Natural killer cell (primary cell): ENCODE measurements at regions not wholly inside any gene's neighbourhood (a gene's known extent, or its start where the extent isn't known, plus 50 kb on each side); places are given as distances from the start of the nearest gene placed in this dataset.

ENCODE experiments used
- ATAC-seq, 3 donors: fragments of 150-1000 bp in 2 of 3; fragments of 200-7000 bp in 1 of 3; cut with Tn5 transposase; 1 replicate in 1 of 3; 2 replicates in 2 of 3; pipeline ENCODE4 v1.10.0; 2021; ENCODE audit warnings: mild to moderate bottlenecking in 2 of 3, moderate library complexity in 2 of 3
- DNase-seq, 2 donors: peaks; one replicate each; pipeline versions ENCODE4 v3.0.0 to v3.0.0-alpha.2; 2013 to 2021; ENCODE audit warnings: mixed read lengths in 1 of 2
- H3K27ac ChIP-seq: one replicate; pipeline ENCODE4 v1.5.1; 2013; ENCODE audit warnings: mild to moderate bottlenecking, low read length
- H3K27me3 ChIP-seq: one replicate; pipeline ENCODE4 v1.6.1; 2013; ENCODE audit warnings: low read length; ENCODE audit not compliant: control insufficient read depth, insufficient read depth
- H3K36me3 ChIP-seq: one replicate; pipeline ENCODE4 v1.6.1; 2013; ENCODE audit warnings: low read length; ENCODE audit not compliant: control insufficient read depth, insufficient read depth
- H3K4me1 ChIP-seq: one replicate; pipeline ENCODE4 v1.6.1; 2013; ENCODE audit warnings: low read length; ENCODE audit not compliant: control insufficient read depth, insufficient read depth
- H3K4me3 ChIP-seq: one replicate; pipeline ENCODE4 v1.5.1; 2013; ENCODE audit warnings: low read length
- H3K9me3 ChIP-seq: one replicate; pipeline ENCODE4 v1.6.1; 2013; ENCODE audit warnings: low read length; ENCODE audit not compliant: control insufficient read depth, insufficient read depth
- H3K27ac Mint-ChIP-seq, 2 donors: one replicate each; pipeline ENCODE4 v1.8.0; 2022; ENCODE audit warnings: mild to moderate bottlenecking in 2 of 2, mixed read lengths in 2 of 2, moderate library complexity in 1 of 2
- H3K27me3 Mint-ChIP-seq, 2 donors: one replicate each; pipeline ENCODE4 v1.8.0; 2022; ENCODE audit warnings: low read depth in 2 of 2, mixed read lengths in 2 of 2
- H3K36me3 Mint-ChIP-seq: one replicate; pipeline ENCODE4 v1.8.0; 2022; ENCODE audit warnings: mixed read lengths
- H3K4me1 Mint-ChIP-seq, 2 donors: one replicate each; pipeline ENCODE4 v1.8.0; 2022; ENCODE audit warnings: mixed read lengths in 2 of 2
- H3K4me3 Mint-ChIP-seq: one replicate; pipeline ENCODE4 v1.8.0; 2022; ENCODE audit warnings: mild to moderate bottlenecking, moderate library complexity, mixed read lengths
- H3K9me3 Mint-ChIP-seq, 2 donors: one replicate each; pipeline ENCODE4 v1.8.0; 2022; ENCODE audit warnings: mixed read lengths in 2 of 2
- WGBS: methylation state at CpG from one replicate; pipeline ENCODE4 v1.1.7; 2013; ENCODE audit warnings: missing lambda C conversion rate; ENCODE audit not compliant: insufficient coverage; 5-methylcytosine and 5-hydroxymethylcytosine counted together
- intact Hi-C: fragments of 100-400 bp; cut with micrococcal nuclease; formaldehyde crosslinking; loops from one replicate; pipeline ENCODE4 v1.14.2; 2022
- TF ChIP-seq, protein P1 (sequence below): fragments of 200-600 bp; IDR thresholded peaks from one replicate; pipeline ENCODE4 v1.8.0; 2022; ENCODE audit warnings: antibody characterized with exemption

- intact Hi-C loops: no loop called here
- no peaks in the 10 kb centered on the region for H3K36me3 Mint-ChIP-seq
- H3K27ac Mint-ChIP-seq: no peak overlapping the region
- TF ChIP-seq, protein P1, sequence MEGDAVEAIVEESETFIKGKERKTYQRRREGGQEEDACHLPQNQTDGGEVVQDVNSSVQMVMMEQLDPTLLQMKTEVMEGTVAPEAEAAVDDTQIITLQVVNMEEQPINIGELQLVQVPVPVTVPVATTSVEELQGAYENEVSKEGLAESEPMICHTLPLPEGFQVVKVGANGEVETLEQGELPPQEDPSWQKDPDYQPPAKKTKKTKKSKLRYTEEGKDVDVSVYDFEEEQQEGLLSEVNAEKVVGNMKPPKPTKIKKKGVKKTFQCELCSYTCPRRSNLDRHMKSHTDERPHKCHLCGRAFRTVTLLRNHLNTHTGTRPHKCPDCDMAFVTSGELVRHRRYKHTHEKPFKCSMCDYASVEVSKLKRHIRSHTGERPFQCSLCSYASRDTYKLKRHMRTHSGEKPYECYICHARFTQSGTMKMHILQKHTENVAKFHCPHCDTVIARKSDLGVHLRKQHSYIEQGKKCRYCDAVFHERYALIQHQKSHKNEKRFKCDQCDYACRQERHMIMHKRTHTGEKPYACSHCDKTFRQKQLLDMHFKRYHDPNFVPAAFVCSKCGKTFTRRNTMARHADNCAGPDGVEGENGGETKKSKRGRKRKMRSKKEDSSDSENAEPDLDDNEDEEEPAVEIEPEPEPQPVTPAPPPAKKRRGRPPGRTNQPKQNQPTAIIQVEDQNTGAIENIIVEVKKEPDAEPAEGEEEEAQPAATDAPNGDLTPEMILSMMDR: no peak
- H3K27me3 ChIP-seq: no peaks in the 10 kb centered on the region
- H3K9me3 ChIP-seq: no peaks in the 10 kb centered on the region
- H3K4me3 Mint-ChIP-seq: no peak overlapping the region
- H3K27me3 Mint-ChIP-seq: no peaks in the 10 kb centered on the region
- H3K27ac ChIP-seq: no peak overlapping the region
- no peak overlapping the region for H3K4me3 ChIP-seq
- no peaks in the 10 kb centered on the region for H3K4me1 Mint-ChIP-seq
- 100% methylated on average over 1 of the region's 1 CpG for WGBS
- no peaks in the 10 kb centered on the region for H3K4me1 ChIP-seq
- no peaks in the 10 kb centered on the region for H3K36me3 ChIP-seq
- ATAC-seq (no peak), DNase-seq (no peak)
- no peaks in the 10 kb centered on the region for H3K9me3 Mint-ChIP-seq
Observed at GRCh38 chr3:25073423-25073822, 354.6 kb upstream of the RARB start.

DNA sequence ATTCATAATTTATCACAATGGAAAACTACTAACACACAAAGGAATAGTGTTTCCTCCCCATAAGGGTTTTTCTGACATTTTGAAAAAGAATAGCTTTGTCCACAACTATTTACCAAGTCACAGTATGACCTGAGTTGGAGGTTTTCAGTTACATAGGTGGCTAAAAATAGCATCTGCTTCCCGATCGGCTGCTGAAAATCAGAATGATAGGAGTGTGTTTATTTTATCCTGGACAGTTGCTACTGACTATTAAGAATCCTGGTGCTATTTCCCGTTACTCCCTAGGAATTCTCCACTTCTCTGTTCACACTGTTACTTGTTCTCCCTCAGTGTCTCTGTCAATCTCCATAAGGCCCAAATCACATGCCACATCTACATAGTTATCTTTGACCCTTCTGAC is 353.9 kb upstream of the RARB start:
- H3K4me3 Mint-ChIP-seq: no peak overlapping the region
- no peak for DNase-seq
- no peaks in the 10 kb centered on the region for H3K36me3 Mint-ChIP-seq
- Histone ChIP-seq H3K36me3 (no peaks in the 10 kb centered on the region), H3K4me3 (no peak overlapping the region), H3K4me1 (no peaks in the 10 kb centered on the region), H3K9me3 (no peaks in the 10 kb centered on the region), H3K27ac (no peak overlapping the region), H3K27me3 (no peaks in the 10 kb centered on the region)
- intact Hi-C loops: no loop called here
- H3K27me3 Mint-ChIP-seq: no peaks in the 10 kb centered on the region
- TF ChIP-seq, protein P1: no peak
- H3K4me1 Mint-ChIP-seq: no peaks in the 10 kb centered on the region
- 85% methylated on average over 1 of the region's 3 CpGs for WGBS
- H3K27ac Mint-ChIP-seq: no peak overlapping the region
- no peaks in the 10 kb centered on the region for H3K9me3 Mint-ChIP-seq
- no peak for ATAC-seq

GRCh38 chr3:25080461-25080860 is 347.6 kb upstream of the RARB start:
- Histone ChIP-seq H3K27me3 (no peaks in the 10 kb centered on the region), H3K9me3 (no peaks in the 10 kb centered on the region), H3K4me3 (no peak overlapping the region), H3K4me1 (no peaks in the 10 kb centered on the region), H3K36me3 (no peaks in the 10 kb centered on the region), H3K27ac (no peak overlapping the region)
- no CpG with 5 or more reads among the region's 1 CpG for WGBS
- no peak for ATAC-seq
- intact Hi-C loops: no loop called here
- H3K9me3 Mint-ChIP-seq: peaks cover 0 to 4% of the 10 kb centered on the region in 2 donors
- H3K27me3 Mint-ChIP-seq: no peaks in the 10 kb centered on the region
- H3K27ac Mint-ChIP-seq: no peak overlapping the region
- TF ChIP-seq, protein P1: no peak
- H3K4me3 Mint-ChIP-seq: no peak overlapping the region
- H3K36me3 Mint-ChIP-seq: no peaks in the 10 kb centered on the region
- no peaks in the 10 kb centered on the region for H3K4me1 Mint-ChIP-seq
- DNase-seq: no peak

- ATAC-seq: no peak
Observed at GRCh38 chr3:25084016-25084415, 344.0 kb upstream of the RARB start.

More at GRCh38 chr3:25084016-25084415, 344.0 kb upstream of the RARB start:
- Histone ChIP-seq H3K36me3 (no peaks in the 10 kb centered on the region), H3K9me3 (no peaks in the 10 kb centered on the region), H3K27me3 (peaks cover 2% of the 10 kb centered on the region), H3K4me1 (no peaks in the 10 kb centered on the region), H3K4me3 (no peak overlapping the region), H3K27ac (no peak overlapping the region)
- TF ChIP-seq, protein P1: no peak
- DNase-seq: no peak
- H3K36me3 Mint-ChIP-seq: no peaks in the 10 kb centered on the region
- H3K27ac Mint-ChIP-seq: no peak overlapping the region
- no peaks in the 10 kb centered on the region for H3K4me1 Mint-ChIP-seq
- no peak overlapping the region for H3K4me3 Mint-ChIP-seq
- no peaks in the 10 kb centered on the region for H3K27me3 Mint-ChIP-seq
- WGBS: 31% methylated on average over 1 of the region's 1 CpG
- H3K9me3 Mint-ChIP-seq: peaks cover 0 to 10% of the 10 kb centered on the region in 2 donors
- intact Hi-C loops: no loop called here
